Activated gamma-delta T cell treated with Interleukin-2 at 50 U/mL for 16 hours (primary cell): ENCODE measurements at regions not wholly inside any gene's neighbourhood (a gene's known extent, or its start where the extent isn't known, plus 50 kb on each side); places are given as distances from the start of the nearest gene placed in this dataset.
"Not testable (repeated sequence)": the region's sequence is repeated elsewhere in the genome, so short reads cannot be mapped to it uniquely, and the experiment has no call there.

ENCODE experiments used
- DNase-seq: peaks from one replicate; pipeline ENCODE4 v3.0.0-alpha.2; 2020

GRCh38 chr9:20237686-20238085, 384.6 kb downstream of the MLLT3 start:
- DNase-seq = no peak

- no peak for DNase-seq
These were observed 385.6 kb downstream of the MLLT3 start for GRCh38 chr9:20236676-20237075.

- not testable (repeated sequence) for DNase-seq
These were observed 387.1 kb downstream of the MLLT3 start for GRCh38 chr9:20235206-20235605.

- no peak for DNase-seq
These were observed 394.2 kb downstream of the MLLT3 start for GRCh38 chr9:20228096-20228495.

- DNase-seq = no peak
These were observed 395.0 kb downstream of the MLLT3 start for GRCh38 chr9:20227166-20227874.

- DNase-seq = no peak
These were observed 396.0 kb downstream of the MLLT3 start for GRCh38 chr9:20226345-20226744.

GRCh38 chr9:20225826-20226225, 396.5 kb downstream of the MLLT3 start:
- no peak for DNase-seq

GRCh38 chr9:20224756-20225155, 397.5 kb downstream of the MLLT3 start:
- DNase-seq = no peak

GRCh38 chr9:20220286-20220685, 402.0 kb downstream of the MLLT3 start:
- DNase-seq = no peak

GRCh38 chr9:20219437-20219836, 402.9 kb downstream of the MLLT3 start:
- DNase-seq = no peak

- no peak for DNase-seq
These were observed 404.7 kb downstream of the MLLT3 start for GRCh38 chr9:20217596-20217995.

- no peak for DNase-seq
These were observed 405.9 kb downstream of the MLLT3 start for GRCh38 chr9:20216438-20216837.

- no peak for DNase-seq
These were observed 406.7 kb downstream of the MLLT3 start for GRCh38 chr9:20215552-20215951.

GRCh38 chr9:20212806-20213205, 409.5 kb downstream of the MLLT3 start:
- DNase-seq = no peak

- DNase-seq = peak; percentile 26
These were observed 412.6 kb downstream of the MLLT3 start for GRCh38 chr9:20209391-20210340.

GRCh38 chr9:20208961-20209371, 413.3 kb downstream of the MLLT3 start:
- DNase-seq = no peak

- DNase-seq = no peak
These were observed 414.1 kb downstream of the MLLT3 start for GRCh38 chr9:20208226-20208625.

- no peak for DNase-seq
These were observed 415.1 kb downstream of the MLLT3 start for GRCh38 chr9:20207176-20207575.

- DNase-seq = no peak
These were observed 416.5 kb downstream of the MLLT3 start for GRCh38 chr9:20205821-20206220.

- no peak for DNase-seq
These were observed 412.2 kb upstream of the SLC24A2 start for GRCh38 chr9:20200991-20201431.

GRCh38 chr9:20200581-20200980, 411.7 kb upstream of the SLC24A2 start:
- DNase-seq = no peak

GRCh38 chr9:20199111-20199510, 410.3 kb upstream of the SLC24A2 start:
- no peak for DNase-seq

GRCh38 chr9:20197976-20198685, 409.3 kb upstream of the SLC24A2 start:
- no peak for DNase-seq
